ENCODE measurements at regions not wholly inside any gene's neighbourhood (a gene's known extent, or its start where the extent isn't known, plus 50 kb on each side); places are given as distances from the start of the nearest gene placed in this dataset.
"Not testable (repeated sequence)": the region's sequence is repeated elsewhere in the genome, so short reads cannot be mapped to it uniquely, and the experiment has no call there.

DNA sequence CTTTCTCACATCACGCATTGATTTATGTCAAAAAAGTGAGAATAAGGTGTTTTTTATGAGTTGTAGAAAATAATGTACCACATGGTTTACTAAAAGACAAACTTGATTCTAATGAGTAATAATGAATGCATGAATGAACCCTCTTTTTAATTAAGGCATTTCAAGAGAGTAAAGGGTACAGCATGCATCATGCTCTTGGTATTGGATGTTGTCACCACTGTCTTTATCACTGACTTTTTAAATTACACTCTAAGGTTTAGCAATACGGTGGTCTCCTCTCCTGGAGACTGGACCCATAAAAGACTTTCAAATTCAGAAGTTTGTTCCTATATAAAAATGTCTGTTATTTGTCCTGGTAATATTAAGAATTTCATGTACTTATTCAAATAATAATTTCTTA, 277.5 kb upstream of the TGFBR2 start:
- TF ChIP-seq CTCF (IDR thresholded peaks at IDR 0.05; ENCODE audit: insufficient read depth, low read length, poor library complexity, severe bottlenecking); EZH2phosphoT487 (conservative IDR thresholded peaks at IDR 0.05; ENCODE audit: low read length): not testable (repeated sequence)

All from SU-DHL-6 (cell line).